Pancreas (tissue), 10 donors: ENCODE measurements at regions not wholly inside any gene's neighbourhood (a gene's known extent, or its start where the extent isn't known, plus 50 kb on each side); places are given as distances from the start of the nearest gene placed in this dataset.

ENCODE experiments used
- ATAC-seq, 4 donors: fragments of 200-7000 bp; cut with Tn5 transposase; one replicate each; pipeline versions ENCODE4 v1.8.0 to v1.9.1; 2020; ENCODE audit warnings: mild to moderate bottlenecking in 4 of 4, moderate library complexity in 4 of 4
- DNase-seq, 6 donors: peaks; one replicate each; pipeline ENCODE4 v3.0.0-alpha.2; 2020
- FAIRE-seq: peaks from 2 replicates; lab custom pipeline; 2012; peaks lifted over from hg19 to GRCh38; lab: Jason Lieb, UNC
- H3K27ac ChIP-seq, 4 donors: fragments of 200-600 bp; sonication (generic); 1 replicate in 3 of 4; 2 replicates in 1 of 4; pipeline versions ENCODE4 v1.5.0 to v1.8.0; 2020
- H3K27me3 ChIP-seq, 4 donors: fragments of 200-600 bp; one replicate each; pipeline ENCODE4 v1.8.0; 2021
- H3K36me3 ChIP-seq, 3 donors: fragments of 200-600 bp; sonication (generic) in 1 of 3; one replicate each; pipeline versions ENCODE4 v1.5.0 to v1.8.0; 2020 to 2021
- H3K4me1 ChIP-seq, 3 donors: fragments of 200-600 bp; one replicate each; pipeline ENCODE4 v1.8.0; 2021
- H3K4me3 ChIP-seq, 4 donors: fragments of 200-600 bp; sonication (generic) in 2 of 4; one replicate each; pipeline versions ENCODE4 v1.5.0 to v1.8.0; 2020 to 2021
- H3K9me3 ChIP-seq, 4 donors: fragments of 200-600 bp; one replicate each; pipeline ENCODE4 v1.8.0; 2021
- CTCF ChIP-seq, 4 donors: fragments of 200-600 bp; sonication (generic) in 3 of 4; IDR thresholded peaks; one replicate each; pipeline versions ENCODE4 v1.5.0 to v1.8.0; 2021; ENCODE audit warnings: antibody characterized with exemption in 4 of 4
- WGBS, 2 donors: extraction: QIAGEN DNeasy Blood & Tissue Kit; methylation state at CpG; one replicate each; pipeline ENCODE4 v1.1.7; 2013; 5-methylcytosine and 5-hydroxymethylcytosine counted together
- intact Hi-C, 3 donors: fragments of 100-400 bp; cut with DNase I; formaldehyde crosslinking; loops; one replicate each; pipeline versions ENCODE4 v1.11.1 to v1.14.2; 2022
- donor health status: healthy with polysubstance abuse.
- donor health status: DM: no; HTN: no; CAD: no; lungs with moderate emphysema.
- donor health status: DM: no; HTN: no; CAD: no.
- donor health status: control.
- donor health status: control.
- donor health status: Bipolar disorder and iron deficiency.
- donor health status: DM: yes; HTN: yes; CAD: no.
- donor health status: DM: no; HTN: no; CAD: no.
- donor health status: DM: no; HTN: no; CAD: no.
- donor health status: DM: yes; HTN: yes; CAD: no.

DNA sequence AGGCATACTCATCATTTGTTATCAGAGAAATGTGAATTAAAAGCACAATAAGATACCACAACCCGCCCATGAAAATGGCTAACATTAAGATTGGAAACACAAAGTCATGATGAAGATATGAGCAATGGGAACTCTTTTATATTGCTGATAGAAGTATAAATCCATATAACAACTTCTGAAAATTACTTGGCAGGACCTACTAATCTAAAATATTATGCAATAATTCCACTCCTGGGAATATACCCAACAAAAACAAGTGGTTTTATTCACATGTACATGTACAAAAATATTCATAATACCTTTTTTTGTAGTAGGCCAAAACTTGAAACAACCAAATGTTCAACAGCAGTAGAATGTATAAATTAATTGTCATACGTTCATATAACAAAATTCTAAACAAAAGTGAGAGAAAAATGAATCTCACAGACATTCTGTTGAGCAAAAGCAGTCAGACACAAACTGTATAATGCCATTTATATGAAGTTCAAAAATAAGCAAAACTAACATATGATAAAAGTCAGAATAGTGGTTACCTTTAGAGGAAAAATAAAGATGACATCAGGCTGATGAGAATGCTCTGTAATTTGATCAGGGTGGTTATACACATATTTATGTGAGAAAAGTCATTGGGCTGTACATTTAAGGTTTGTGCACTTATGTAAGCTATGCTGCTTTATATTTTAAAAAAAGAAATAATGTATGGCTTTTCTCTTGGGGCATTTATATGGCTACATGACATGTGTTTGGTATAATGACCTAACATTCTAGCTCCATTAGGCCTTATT lies 309.2 kb upstream of the KITLG start:
- WGBS, 2 donors, result 60 to 79% methylated on average over 2 of the region's 2 CpGs
- DNase-seq (no peak), FAIRE-seq (no peak), ATAC-seq (peak in 1 of 4 donors; percentile 34)
- Histone ChIP-seq H3K27me3 (no peaks in the 10 kb centered on the region), H3K4me3 (no peak overlapping the region), H3K36me3 (no peaks in the 10 kb centered on the region), H3K4me1 (no peaks in the 10 kb centered on the region), H3K27ac (no peak overlapping the region), H3K9me3 (no peaks in the 10 kb centered on the region)
- intact Hi-C loops, result no loop called here
- no peak for TF ChIP-seq CTCF (IDR thresholded peaks at IDR 0.05)

DNA sequence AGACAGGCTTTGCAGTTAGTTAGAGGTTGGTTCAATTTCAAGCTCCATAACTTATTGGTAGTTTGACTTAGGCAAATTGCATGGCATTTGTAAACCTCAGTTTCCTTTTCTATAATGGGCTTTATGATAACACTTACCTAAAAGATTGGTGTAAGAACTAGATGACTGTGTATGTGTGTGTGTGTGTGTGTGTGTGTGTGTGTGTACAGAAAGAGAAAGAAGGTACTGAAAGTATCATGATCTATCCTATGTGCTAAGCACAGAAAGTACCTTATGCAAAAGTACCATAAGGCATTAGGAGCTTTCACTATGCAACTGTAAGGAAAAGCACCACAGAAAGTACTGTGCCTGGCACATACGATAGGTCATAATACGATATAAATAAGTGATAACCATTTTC lies 304.3 kb upstream of the KITLG start:
- Histone ChIP-seq H3K4me1 (no peaks in the 10 kb centered on the region), H3K4me3 (no peak overlapping the region), H3K9me3 (no peaks in the 10 kb centered on the region), H3K27me3 (no peaks in the 10 kb centered on the region), H3K36me3 (no peaks in the 10 kb centered on the region), H3K27ac (no peak overlapping the region)
- intact Hi-C loops, result no loop called here
- no peak for DNase-seq
- TF ChIP-seq CTCF (IDR thresholded peaks at IDR 0.05), result no peak
- no peak for ATAC-seq
- no peak for FAIRE-seq
- WGBS, 2 donors, result 81 to 85% methylated on average over 2 of the region's 2 CpGs

- no peak overlapping the region for H3K4me3 ChIP-seq
- FAIRE-seq (no peak), DNase-seq (no peak), ATAC-seq (no peak)
- no peaks in the 10 kb centered on the region for H3K27me3 ChIP-seq
- no peaks in the 10 kb centered on the region for H3K36me3 ChIP-seq
- intact Hi-C loops, result no loop called here
- TF ChIP-seq CTCF (IDR thresholded peaks at IDR 0.05), result no peak
- 87 to 95% methylated on average over 1 of the region's 1 CpG for WGBS, 2 donors
- no peak overlapping the region for H3K27ac ChIP-seq
- no peaks in the 10 kb centered on the region for H3K4me1 ChIP-seq
- no peaks in the 10 kb centered on the region for H3K9me3 ChIP-seq
These were observed 302.4 kb upstream of the KITLG start for GRCh38 chr12:88882662-88883061.

- Histone ChIP-seq H3K4me3 (no peak overlapping the region), H3K9me3 (no peaks in the 10 kb centered on the region), H3K27me3 (no peaks in the 10 kb centered on the region), H3K4me1 (no peaks in the 10 kb centered on the region), H3K27ac (no peak overlapping the region), H3K36me3 (no peaks in the 10 kb centered on the region)
- ATAC-seq (no peak), FAIRE-seq (no peak), DNase-seq (no peak)
- intact Hi-C loops, result no loop called here
- WGBS, 2 donors, result 78 to 80% methylated on average over 2 of the region's 2 CpGs
- TF ChIP-seq CTCF (IDR thresholded peaks at IDR 0.05), result no peak
These were observed 299.8 kb upstream of the KITLG start for GRCh38 chr12:88880051-88880450.

- 83% methylated on average over 2 of the region's 2 CpGs for WGBS, 2 donors
- FAIRE-seq, result no peak
- no peak overlapping the region for H3K4me3 ChIP-seq
These were observed 298.0 kb upstream of the KITLG start for GRCh38 chr12:88878295-88878694.

More at GRCh38 chr12:88878295-88878694, 298.0 kb upstream of the KITLG start:
- DNase-seq, result no peak
- Histone ChIP-seq H3K36me3 (no peaks in the 10 kb centered on the region), H3K27ac (no peak overlapping the region), H3K4me1 (peaks cover 0 to 2% (median 0%) of the 10 kb centered on the region in 3 donors), H3K9me3 (no peaks in the 10 kb centered on the region), H3K27me3 (no peaks in the 10 kb centered on the region)
- TF ChIP-seq CTCF (IDR thresholded peaks at IDR 0.05), result no peak
- no peak for ATAC-seq
- intact Hi-C loops, result no loop called here
